ENCODE measurements at regions not wholly inside any gene's neighbourhood (a gene's known extent, or its start where the extent isn't known, plus 50 kb on each side); places are given as distances from the start of the nearest gene placed in this dataset.
"Not testable (repeated sequence)": the region's sequence is repeated elsewhere in the genome, so short reads cannot be mapped to it uniquely, and the experiment has no call there.

DNA sequence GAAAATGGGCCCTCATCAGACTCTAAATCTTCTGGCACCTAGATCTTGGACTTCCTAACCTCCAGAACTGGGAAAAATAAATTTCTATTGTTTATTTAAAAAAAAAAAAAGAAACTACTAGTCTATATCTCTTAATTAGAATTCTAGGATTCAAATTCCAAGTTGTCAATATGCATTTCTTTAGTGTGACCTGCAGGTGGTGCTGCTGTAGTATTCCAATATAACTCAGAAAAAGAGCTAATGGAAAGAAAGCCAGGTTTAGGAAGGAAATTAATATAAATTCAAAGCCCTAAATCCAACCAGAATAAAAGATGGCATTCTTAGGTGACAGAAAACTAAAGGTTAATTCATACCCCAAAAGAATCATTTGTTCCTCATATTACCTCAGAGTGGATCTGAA, 80.0 kb upstream of the NALF2 start:
- Mint-ChIP-seq H3K27ac (no peak overlapping the region), H3K9me3 (peaks cover 60 to 62% of the 10 kb centered on the region in 2 experiments), H3K4me1 (peaks cover 4 to 10% of the 10 kb centered on the region in 2 experiments), H3K27me3 (ENCODE audit: low read depth) (peaks cover 13% of the 10 kb centered on the region), H3K36me3 (ENCODE audit: insufficient read depth in 1 of 3, low read depth in 3 of 3) (peaks cover 5 to 7% (median 5%) of the 10 kb centered on the region in 3 experiments; a peak in 4 of 7 replicates), H3K4me3 (no peak overlapping the region)
- H3K23me2 ChIP-seq (ENCODE audit: insufficient read length, low read depth, low read length, poor library complexity, severe bottlenecking) = no peaks in the 10 kb centered on the region
- no peak overlapping the region for H4K91ac ChIP-seq (ENCODE audit: insufficient read length, low read depth, low read length)
- H3K27ac ChIP-seq (ENCODE audit: insufficient read length, low read depth, low read length) = no peak overlapping the region
- TF ChIP-seq, protein P1, sequence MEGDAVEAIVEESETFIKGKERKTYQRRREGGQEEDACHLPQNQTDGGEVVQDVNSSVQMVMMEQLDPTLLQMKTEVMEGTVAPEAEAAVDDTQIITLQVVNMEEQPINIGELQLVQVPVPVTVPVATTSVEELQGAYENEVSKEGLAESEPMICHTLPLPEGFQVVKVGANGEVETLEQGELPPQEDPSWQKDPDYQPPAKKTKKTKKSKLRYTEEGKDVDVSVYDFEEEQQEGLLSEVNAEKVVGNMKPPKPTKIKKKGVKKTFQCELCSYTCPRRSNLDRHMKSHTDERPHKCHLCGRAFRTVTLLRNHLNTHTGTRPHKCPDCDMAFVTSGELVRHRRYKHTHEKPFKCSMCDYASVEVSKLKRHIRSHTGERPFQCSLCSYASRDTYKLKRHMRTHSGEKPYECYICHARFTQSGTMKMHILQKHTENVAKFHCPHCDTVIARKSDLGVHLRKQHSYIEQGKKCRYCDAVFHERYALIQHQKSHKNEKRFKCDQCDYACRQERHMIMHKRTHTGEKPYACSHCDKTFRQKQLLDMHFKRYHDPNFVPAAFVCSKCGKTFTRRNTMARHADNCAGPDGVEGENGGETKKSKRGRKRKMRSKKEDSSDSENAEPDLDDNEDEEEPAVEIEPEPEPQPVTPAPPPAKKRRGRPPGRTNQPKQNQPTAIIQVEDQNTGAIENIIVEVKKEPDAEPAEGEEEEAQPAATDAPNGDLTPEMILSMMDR (conservative IDR thresholded peaks at IDR 0.05) = peak; percentile 58
- H4K8ac ChIP-seq (replicated peaks; ENCODE audit: insufficient read length, low read depth, low read length) = no peak overlapping the region
- peaks cover 40% of the 10 kb centered on the region for H3K9me3 ChIP-seq (ENCODE audit: control insufficient read depth, low read depth, low read length)
- H4K20me1 ChIP-seq (ENCODE audit: control insufficient read depth, insufficient read depth, insufficient read length) = no peaks in the 10 kb centered on the region
- DNase-seq = no peak
- no peak overlapping the region for H3K9ac ChIP-seq (ENCODE audit: extremely low read depth, insufficient read length, low read length)
- no peak overlapping the region for H3T11ph ChIP-seq (ENCODE audit: low read length)
- no peak overlapping the region for H2AFZ ChIP-seq (ENCODE audit: low read length)
- H2BK20ac ChIP-seq (ENCODE audit: low read depth, low read length, poor library complexity, severe bottlenecking) = no peak overlapping the region
- no peak overlapping the region for H3K56ac ChIP-seq (ENCODE audit: insufficient read length, low read depth, low read length)
- no peak overlapping the region for H4K5ac ChIP-seq (ENCODE audit: insufficient read length, low read depth, low read length)
- H3K4ac ChIP-seq (ENCODE audit: low read depth, low read length) = no peak overlapping the region
- no peak overlapping the region for H2BK12ac ChIP-seq (ENCODE audit: insufficient read length, low read depth, low read length)
- no peak overlapping the region for H3K4me2 ChIP-seq (ENCODE audit: insufficient read depth, insufficient read length, low read length)
- no peaks in the 10 kb centered on the region for H3K79me2 ChIP-seq (ENCODE audit: insufficient read depth, low read length)
- H2BK120ac ChIP-seq (ENCODE audit: low read depth, low read length, poor library complexity, severe bottlenecking) = no peak overlapping the region
- H3K18ac ChIP-seq (ENCODE audit: insufficient read length, low read depth, low read length) = no peak overlapping the region
- H3K14ac ChIP-seq (ENCODE audit: insufficient read depth, low read length) = no peak overlapping the region
- H2BK5ac ChIP-seq (ENCODE audit: insufficient read length, low read length) = no peak overlapping the region
- no peaks in the 10 kb centered on the region for H3K79me1 ChIP-seq (ENCODE audit: insufficient read depth, low read depth, low read length, poor library complexity, severe bottlenecking)
- no peak overlapping the region for H2BK15ac ChIP-seq (ENCODE audit: low read depth, low read length)
- H2AK5ac ChIP-seq (ENCODE audit: insufficient read length, low read length) = no peak overlapping the region
- no peaks in the 10 kb centered on the region; the same call in 1 of the 2 replicates for H3K27me3 ChIP-seq (ENCODE audit: insufficient read depth, low read length)
- no peaks in the 10 kb centered on the region for H3K4me1 ChIP-seq (ENCODE audit: insufficient read depth, low read length)
- H3K23ac ChIP-seq (ENCODE audit: insufficient read length, low read depth, low read length) = no peak overlapping the region

DNA sequence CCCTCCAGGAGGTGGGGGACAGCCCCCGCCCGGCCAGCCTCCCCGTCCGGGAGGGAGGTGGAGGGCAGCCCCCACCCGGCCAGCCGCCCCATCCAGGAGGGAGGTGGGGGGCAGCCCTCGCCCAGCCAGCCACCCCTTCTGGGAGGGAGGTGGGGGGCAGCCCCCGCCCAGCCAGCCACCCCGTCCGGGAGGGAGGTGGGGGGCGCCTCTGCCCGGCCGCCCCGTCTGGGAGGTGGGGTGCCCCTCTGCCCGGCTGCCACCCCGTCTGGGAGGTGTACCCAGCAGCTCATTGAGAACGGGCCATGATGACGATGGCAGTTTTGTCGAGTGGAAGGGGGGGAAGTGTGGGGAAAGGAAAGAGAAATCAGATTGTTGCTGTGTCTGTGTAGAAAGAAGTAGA, 81.9 kb upstream of the NALF2 start:
- H3K27ac ChIP-seq (ENCODE audit: insufficient read length, low read depth, low read length); H2BK15ac ChIP-seq (ENCODE audit: low read depth, low read length); H3K18ac ChIP-seq (ENCODE audit: insufficient read length, low read depth, low read length); H2BK12ac ChIP-seq (ENCODE audit: insufficient read length, low read depth, low read length); H2BK5ac ChIP-seq (ENCODE audit: insufficient read length, low read length); H2BK20ac ChIP-seq (ENCODE audit: low read depth, low read length, poor library complexity, severe bottlenecking); H2BK120ac ChIP-seq (ENCODE audit: low read depth, low read length, poor library complexity, severe bottlenecking); H3T11ph ChIP-seq (ENCODE audit: low read length); H3K27ac Mint-ChIP-seq; DNase-seq; H3K4me1 ChIP-seq (ENCODE audit: insufficient read depth, low read length); H3K27me3 ChIP-seq (ENCODE audit: insufficient read depth, low read length); H3K4ac ChIP-seq (ENCODE audit: low read depth, low read length); H2AFZ ChIP-seq (ENCODE audit: low read length); H4K20me1 ChIP-seq (ENCODE audit: control insufficient read depth, insufficient read depth, insufficient read length); H3K79me1 ChIP-seq (ENCODE audit: insufficient read depth, low read depth, low read length, poor library complexity, severe bottlenecking); H2AK5ac ChIP-seq (ENCODE audit: insufficient read length, low read length); H3K79me2 ChIP-seq (ENCODE audit: insufficient read depth, low read length); H4K8ac ChIP-seq (replicated peaks; ENCODE audit: insufficient read length, low read depth, low read length); H3K36me3 Mint-ChIP-seq (ENCODE audit: insufficient read depth in 1 of 3, low read depth in 3 of 3); H4K5ac ChIP-seq (ENCODE audit: insufficient read length, low read depth, low read length); H3K9ac ChIP-seq (ENCODE audit: extremely low read depth, insufficient read length, low read length); H4K91ac ChIP-seq (ENCODE audit: insufficient read length, low read depth, low read length); H3K4me1 Mint-ChIP-seq; H3K27me3 Mint-ChIP-seq (ENCODE audit: low read depth); H3K56ac ChIP-seq (ENCODE audit: insufficient read length, low read depth, low read length); H3K4me3 Mint-ChIP-seq; H3K4me2 ChIP-seq (ENCODE audit: insufficient read depth, insufficient read length, low read length); H3K14ac ChIP-seq (ENCODE audit: insufficient read depth, low read length); H3K23ac ChIP-seq (ENCODE audit: insufficient read length, low read depth, low read length); H3K23me2 ChIP-seq (ENCODE audit: insufficient read length, low read depth, low read length, poor library complexity, severe bottlenecking): not testable (repeated sequence)
- peaks cover 62 to 63% of the 10 kb centered on the region in 2 experiments for H3K9me3 Mint-ChIP-seq
- no CpG with 5 or more reads among the region's 19 CpGs for whole genome bisulfite sequencing (ENCODE audit: extremely low coverage, insufficient read length, low lambda C conversion rate)
- H3K9me3 ChIP-seq (ENCODE audit: control insufficient read depth, low read depth, low read length) = peaks cover 22% of the 10 kb centered on the region
